ENCODE measurements at regions not wholly inside any gene's neighbourhood (a gene's known extent, or its start where the extent isn't known, plus 50 kb on each side); places are given as distances from the start of the nearest gene placed in this dataset.
"Not testable (repeated sequence)": the region's sequence is repeated elsewhere in the genome, so short reads cannot be mapped to it uniquely, and the experiment has no call there.

GRCh38 chr7:113373863-113374262 lies 255.5 kb upstream of the SMIM30 start:
- DNase-seq = no peak

GRCh38 chr7:113371416-113372043 lies 253.2 kb upstream of the SMIM30 start:
- no peak for DNase-seq

GRCh38 chr7:113370910-113371309 lies 252.6 kb upstream of the SMIM30 start:
- no peak for DNase-seq

GRCh38 chr7:113368256-113368655 lies 249.9 kb upstream of the SMIM30 start:
- DNase-seq = no peak

GRCh38 chr7:113367041-113367586 lies 248.8 kb upstream of the SMIM30 start:
- no peak for DNase-seq

GRCh38 chr7:113366122-113366521 lies 247.8 kb upstream of the SMIM30 start:
- no peak for DNase-seq

- no peak for DNase-seq
Observed at GRCh38 chr7:113349339-113349738, 231.0 kb upstream of the SMIM30 start.

GRCh38 chr7:113339661-113340060 lies 221.3 kb upstream of the SMIM30 start:
- DNase-seq = no peak

- no peak for DNase-seq
Observed at GRCh38 chr7:113338071-113338696, 219.8 kb upstream of the SMIM30 start.

GRCh38 chr7:113336838-113337237 lies 218.5 kb upstream of the SMIM30 start:
- not testable (repeated sequence) for DNase-seq

GRCh38 chr7:113331155-113331898 lies 213.0 kb upstream of the SMIM30 start:
- DNase-seq = no peak

- no peak for DNase-seq
Observed at GRCh38 chr7:113321201-113321600, 202.8 kb upstream of the SMIM30 start.

GRCh38 chr7:113320419-113320818 lies 202.1 kb upstream of the SMIM30 start:
- DNase-seq = no peak

GRCh38 chr7:113314594-113314993 lies 196.2 kb upstream of the SMIM30 start:
- DNase-seq = no peak

- DNase-seq = no peak
Observed at GRCh38 chr7:113308399-113308798, 190.0 kb upstream of the SMIM30 start.

- DNase-seq = no peak
Observed at GRCh38 chr7:113307147-113307546, 188.8 kb upstream of the SMIM30 start.

GRCh38 chr7:113306302-113306701 lies 187.9 kb upstream of the SMIM30 start:
- no peak for DNase-seq

- no peak for DNase-seq
Observed at GRCh38 chr7:113304104-113304503, 185.8 kb upstream of the SMIM30 start.

GRCh38 chr7:113303388-113303787 lies 185.0 kb upstream of the SMIM30 start:
- DNase-seq = not testable (repeated sequence)

- no peak for DNase-seq
Observed at GRCh38 chr7:113301983-113302382, 183.6 kb upstream of the SMIM30 start.

GRCh38 chr7:113301141-113301540 lies 182.8 kb upstream of the SMIM30 start:
- DNase-seq = no peak

- DNase-seq = no peak
Observed at GRCh38 chr7:113299748-113300147, 181.4 kb upstream of the SMIM30 start.

GRCh38 chr7:113298501-113298900 lies 180.1 kb upstream of the SMIM30 start:
- no peak for DNase-seq

GRCh38 chr7:113294750-113295149 lies 176.4 kb upstream of the SMIM30 start:
- no peak for DNase-seq

All from inflammatory macrophage treated with lipopolysaccharide for 1 hour (primary cell).